Smooth muscle cell of the brain vasculature (primary cell): ENCODE measurements at regions not wholly inside any gene's neighbourhood (a gene's known extent, or its start where the extent isn't known, plus 50 kb on each side); places are given as distances from the start of the nearest gene placed in this dataset.

Source experiments
- DNase-seq: peaks from one replicate; pipeline ENCODE4 v3.0.0-alpha.2; 2012; ENCODE audit warnings: low read depth, low spot score

GRCh38 chr9:90948156-90948555, 146.5 kb downstream of the SYK start:
- DNase-seq, result no peak

GRCh38 chr9:90950600-90950999, 149.0 kb downstream of the SYK start:
- no peak for DNase-seq

- no peak for DNase-seq
Observed at GRCh38 chr9:90953200-90953599, 151.6 kb downstream of the SYK start.

GRCh38 chr9:90953805-90954204, 152.2 kb downstream of the SYK start:
- DNase-seq, result no peak

- no peak for DNase-seq
Observed at GRCh38 chr9:90956026-90956810, 154.6 kb downstream of the SYK start.

- DNase-seq, result no peak
Observed at GRCh38 chr9:90958328-90958727, 156.7 kb downstream of the SYK start.

- no peak for DNase-seq
Observed at GRCh38 chr9:90960941-90961340, 159.3 kb downstream of the SYK start.

GRCh38 chr9:90961375-90961774, 159.8 kb downstream of the SYK start:
- no peak for DNase-seq

GRCh38 chr9:90964101-90965020, 162.7 kb downstream of the SYK start:
- DNase-seq, result no peak

- peak; percentile 47 for DNase-seq
Observed at GRCh38 chr9:90965226-90966030, 163.8 kb downstream of the SYK start.

GRCh38 chr9:90966031-90966290, 164.3 kb downstream of the SYK start:
- no peak for DNase-seq

- no peak for DNase-seq
Observed at GRCh38 chr9:90966480-90967144, 165.0 kb downstream of the SYK start.

- no peak for DNase-seq
Observed at GRCh38 chr9:90967145-90967538, 165.5 kb downstream of the SYK start.

- no peak for DNase-seq
Observed at GRCh38 chr9:90969021-90969675, 167.5 kb downstream of the SYK start.

- DNase-seq, result no peak
Observed at GRCh38 chr9:90970608-90971007, 169.0 kb downstream of the SYK start.

- no peak for DNase-seq
Observed at GRCh38 chr9:90972057-90972456, 170.4 kb downstream of the SYK start.

- DNase-seq, result no peak
Observed at GRCh38 chr9:90974016-90974415, 172.4 kb downstream of the SYK start.

- DNase-seq, result no peak
Observed at GRCh38 chr9:90974643-90975245, 173.1 kb downstream of the SYK start.

- DNase-seq, result no peak
Observed at GRCh38 chr9:90975781-90976538, 174.3 kb downstream of the SYK start.

GRCh38 chr9:90979138-90979551, 177.5 kb downstream of the SYK start:
- DNase-seq, result no peak
